ENCODE measurements at regions not wholly inside any gene's neighbourhood (a gene's known extent, or its start where the extent isn't known, plus 50 kb on each side); places are given as distances from the start of the nearest gene placed in this dataset.

DNA sequence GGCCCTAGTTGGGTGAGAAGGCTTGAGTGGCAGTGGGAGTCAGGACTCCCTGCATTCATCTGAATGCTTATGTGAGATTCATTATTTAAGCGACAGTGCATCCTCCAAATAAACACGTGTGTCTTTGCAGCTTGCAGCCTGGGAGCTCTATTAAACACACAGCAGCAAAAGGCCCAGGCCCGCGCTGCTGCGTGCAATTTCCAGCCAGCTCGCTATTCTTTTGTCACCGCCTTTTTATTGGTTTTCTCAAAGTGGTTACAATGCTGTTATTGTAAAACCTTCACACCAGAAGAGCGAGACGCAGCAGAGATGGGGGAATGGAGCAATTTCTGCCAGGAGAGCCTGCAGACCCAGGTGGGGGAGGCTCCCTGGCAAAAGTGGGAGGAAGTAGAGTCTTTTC is 252.5 kb downstream of the BCOR start:
- no peak for DNase-seq (ENCODE audit: low read depth, low spot score)

DNA sequence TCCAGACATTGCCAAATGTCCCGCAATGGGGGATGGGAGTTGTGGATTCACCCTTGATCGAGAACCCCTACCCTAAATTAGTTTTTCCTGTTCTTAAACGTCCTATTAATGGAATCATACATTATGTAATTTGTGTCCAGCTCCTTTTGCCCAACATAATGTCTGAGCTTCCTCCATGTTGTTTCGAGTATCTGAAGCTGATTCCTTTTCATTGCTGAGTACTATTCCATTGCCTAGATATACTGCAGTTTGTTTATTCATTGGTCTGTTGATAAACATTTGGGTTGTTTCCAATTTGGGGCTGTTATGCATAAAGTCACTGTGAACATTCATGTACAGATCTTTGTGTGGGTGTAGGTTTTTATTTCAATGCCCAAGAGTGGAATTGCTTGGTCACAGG is 251.3 kb downstream of the BCOR start:
- no peak for DNase-seq (ENCODE audit: low read depth, low spot score)

DNA sequence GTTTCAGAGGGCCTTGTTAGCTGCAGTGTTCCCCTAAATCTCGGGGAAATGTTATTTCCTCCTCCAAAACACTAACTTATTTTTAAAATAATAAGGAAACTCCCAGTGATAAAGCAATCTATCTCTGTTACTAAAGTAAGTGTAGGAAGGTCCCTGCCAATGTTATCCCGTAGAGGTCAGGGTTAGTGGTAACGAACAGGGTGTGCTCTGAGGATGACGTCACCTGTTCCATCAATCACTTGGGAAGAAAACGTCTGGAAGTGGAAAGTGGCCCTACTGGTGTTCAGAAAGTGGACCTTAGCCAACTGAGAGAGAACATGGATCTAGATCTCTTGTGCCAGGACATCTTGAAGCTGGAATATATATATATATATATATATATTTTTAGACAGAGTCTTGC is 249.5 kb downstream of the BCOR start:
- no peak for DNase-seq (ENCODE audit: low read depth, low spot score)

DNA sequence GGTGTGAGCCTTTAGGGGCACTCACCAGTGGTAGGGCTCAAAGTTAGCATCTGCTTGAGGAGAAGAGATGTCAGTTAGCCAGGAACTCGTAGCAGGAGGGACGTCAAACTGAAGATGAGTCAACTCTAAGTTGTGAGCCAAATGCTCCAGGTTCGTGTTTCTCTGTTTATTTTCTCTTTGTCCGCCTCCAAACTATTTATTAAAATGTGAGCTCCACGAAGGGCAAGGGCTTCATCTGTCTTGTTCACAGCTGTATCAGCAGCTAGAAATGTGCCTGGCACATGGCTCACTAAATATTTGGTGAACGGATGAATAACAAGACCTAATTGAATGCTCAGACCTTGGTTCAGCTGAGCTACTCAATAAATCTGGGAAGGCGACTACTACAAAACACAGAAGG is 248.9 kb downstream of the BCOR start:
- DNase-seq (ENCODE audit: low read depth, low spot score) = peak; percentile 66

DNA sequence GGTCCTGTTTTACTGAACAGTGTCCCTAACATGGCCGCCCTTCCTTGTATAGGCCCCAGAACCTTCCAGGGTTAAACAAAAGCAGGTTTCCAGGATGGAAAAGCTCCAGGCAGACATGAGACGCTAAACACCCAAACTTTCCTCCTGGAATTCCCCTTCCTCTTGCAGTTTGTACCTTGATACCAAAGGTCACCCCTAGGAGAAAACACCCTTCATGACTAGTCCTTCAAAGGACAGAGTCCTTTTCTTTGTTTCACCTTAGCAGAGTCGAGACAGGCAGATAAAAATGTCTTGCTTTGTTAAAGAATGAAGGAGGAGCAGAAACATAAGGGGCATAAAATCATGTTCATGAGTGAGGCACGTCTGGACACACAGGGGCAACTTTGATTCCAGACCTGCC is 247.5 kb downstream of the BCOR start:
- DNase-seq (ENCODE audit: low read depth, low spot score) = no peak

DNA sequence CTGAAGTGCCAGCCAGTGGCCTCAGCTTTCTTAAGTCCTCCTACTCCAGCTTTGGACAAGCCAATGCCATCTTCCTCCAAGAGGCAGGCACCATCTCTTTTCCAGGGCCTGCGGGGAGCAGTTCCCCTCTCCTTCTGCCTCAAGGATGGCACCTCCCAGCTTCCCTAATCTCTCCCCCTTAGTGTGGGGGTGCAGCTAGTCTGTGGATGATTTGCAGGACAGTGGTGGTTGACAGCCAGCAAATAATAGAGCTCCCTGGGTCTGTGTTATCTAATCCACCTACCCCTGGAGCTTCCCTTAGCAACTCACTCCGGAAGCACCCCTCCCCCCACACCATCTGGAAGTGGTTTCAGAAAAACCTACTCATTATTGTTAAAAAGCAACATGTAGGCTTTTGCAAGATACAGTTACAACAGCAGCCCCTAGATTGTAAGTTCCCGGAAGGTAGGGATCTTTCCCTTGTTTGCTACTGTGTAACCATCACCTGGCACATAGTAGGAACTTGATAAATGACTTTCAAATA is 247.1 kb downstream of the BCOR start:
- DNase-seq (ENCODE audit: low read depth, low spot score) = no peak

DNA sequence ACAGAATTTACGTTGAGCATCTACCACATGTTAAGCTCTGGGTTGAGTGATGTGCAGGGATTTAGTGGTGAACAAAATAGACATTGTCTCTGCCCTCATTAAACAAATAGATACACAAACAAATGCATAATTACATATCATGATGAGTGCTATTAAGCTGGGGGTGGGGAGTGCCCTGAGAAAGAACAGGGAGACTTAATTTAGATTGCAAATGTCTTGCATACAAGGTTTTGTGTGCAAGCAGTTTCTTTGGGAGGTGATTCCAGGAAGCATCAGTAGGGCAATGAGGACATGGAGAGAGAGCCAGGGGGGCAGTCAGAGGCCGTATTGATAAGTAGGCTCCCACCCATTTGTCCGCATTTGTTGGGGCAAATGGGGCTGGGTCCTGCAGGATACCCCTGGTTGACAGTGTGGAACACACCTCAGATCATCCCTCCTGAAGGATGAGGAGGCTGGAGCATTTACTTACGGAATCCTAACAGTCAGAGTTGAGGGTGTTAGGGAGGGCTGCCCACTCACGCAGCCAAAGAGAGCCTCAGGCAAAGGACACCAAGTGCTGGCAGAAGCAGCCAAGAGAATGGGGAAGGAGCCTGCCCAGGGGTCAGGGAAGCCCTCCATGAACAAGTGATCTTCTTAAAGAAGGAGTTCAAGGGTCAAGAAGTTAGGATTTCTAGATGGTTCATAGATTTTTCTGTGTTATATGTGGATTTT is 245.9 kb downstream of the BCOR start:
- DNase-seq (ENCODE audit: low read depth, low spot score) = no peak

DNA sequence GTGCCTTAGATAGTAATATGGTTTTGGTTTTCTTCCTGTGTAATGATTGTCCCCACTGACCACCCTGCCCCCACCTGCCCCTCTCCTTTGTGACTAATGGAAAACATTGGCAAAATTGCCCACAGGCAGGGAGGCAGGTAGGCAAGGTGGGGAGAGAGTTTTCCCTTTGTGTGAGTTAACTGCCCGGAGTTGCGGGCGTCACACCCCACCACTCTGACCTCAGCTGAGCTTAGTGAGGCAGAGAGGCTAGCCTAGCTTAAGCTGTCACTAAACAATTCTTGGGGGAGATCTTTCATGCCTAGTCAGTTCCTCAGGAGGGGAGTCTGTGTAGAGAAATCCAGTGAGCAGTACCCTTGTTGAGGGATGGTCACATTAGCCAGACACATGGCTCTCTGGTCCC is 245.3 kb downstream of the BCOR start:
- no peak for DNase-seq (ENCODE audit: low read depth, low spot score)

DNA sequence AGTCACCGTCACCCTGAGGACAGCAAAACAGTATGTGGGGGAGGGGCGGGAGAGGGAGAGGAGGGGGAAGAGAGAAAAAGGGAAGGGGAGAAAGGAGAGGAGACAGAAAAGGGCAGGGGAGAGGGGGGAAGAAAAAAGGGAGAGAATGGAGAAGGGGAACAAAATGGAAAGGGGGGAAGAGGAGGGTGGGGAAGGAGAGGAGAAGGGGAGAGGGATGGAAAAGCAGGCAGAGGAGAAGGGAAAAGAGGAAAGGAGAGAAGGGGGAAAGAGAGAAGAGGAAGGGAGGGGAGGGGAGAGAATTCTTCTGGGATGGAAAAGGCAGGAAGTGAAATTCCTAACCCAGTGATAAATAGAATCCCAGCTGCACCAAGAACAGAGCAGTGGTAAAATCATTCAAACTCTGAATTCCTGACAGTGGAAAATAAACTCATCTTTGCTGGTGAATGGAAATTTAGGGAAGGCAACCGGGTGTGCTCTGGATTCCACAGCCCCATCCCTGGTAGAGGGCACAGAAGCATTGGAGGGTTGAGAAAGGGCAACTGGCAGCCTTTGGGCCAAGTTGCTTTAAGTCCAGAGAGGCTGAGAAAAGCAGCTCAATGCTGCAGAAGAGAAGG is 244.2 kb downstream of the BCOR start:
- no peak for DNase-seq (ENCODE audit: low read depth, low spot score)

DNA sequence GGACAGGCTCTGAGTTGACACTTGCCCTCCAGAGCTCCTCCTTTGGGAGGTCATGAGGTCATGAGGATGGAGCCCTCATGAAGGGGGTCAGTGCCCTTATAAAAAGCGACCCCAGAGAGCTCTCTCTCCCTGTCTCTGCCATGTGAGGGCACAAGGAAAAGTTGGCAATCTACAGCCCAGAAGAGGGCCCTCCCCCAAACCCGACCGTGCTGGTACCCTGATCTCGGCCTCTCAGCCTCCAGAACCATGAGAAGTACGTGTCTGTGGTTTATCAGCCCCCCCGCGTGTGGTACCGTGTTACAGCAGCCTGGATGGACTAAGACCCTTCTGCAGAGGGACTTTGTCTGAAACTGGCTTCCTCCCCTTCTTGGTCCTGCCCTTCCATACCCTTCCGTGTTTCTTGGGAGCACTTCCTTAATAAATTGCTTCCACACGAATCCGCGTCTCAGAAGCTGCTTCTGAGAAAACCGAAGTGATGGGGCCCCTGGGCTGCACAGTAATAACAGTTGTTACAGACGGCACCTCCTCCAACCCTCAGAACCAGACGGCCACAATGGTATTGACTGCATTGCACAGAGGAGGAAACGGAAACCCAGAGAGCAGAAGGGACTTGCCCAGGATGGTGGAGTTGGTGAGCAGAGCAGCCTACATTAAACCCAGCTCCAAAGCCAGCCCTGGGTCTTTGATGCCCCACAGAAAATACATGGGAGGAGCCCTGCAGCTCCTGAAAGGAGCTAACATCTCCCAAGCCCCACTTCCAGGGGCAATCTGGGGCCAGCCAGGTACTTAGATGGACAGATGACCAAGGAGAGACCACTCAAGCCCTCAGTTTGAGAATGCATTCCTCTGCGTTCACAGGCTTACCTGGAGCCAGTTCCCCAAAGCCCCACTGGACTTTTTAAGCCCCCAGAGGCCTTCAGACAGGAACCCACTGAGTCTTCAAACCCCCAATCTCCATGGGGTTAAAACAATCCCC is 242.7 kb downstream of the BCOR start:
- DNase-seq (ENCODE audit: low read depth, low spot score) = no peak

DNA sequence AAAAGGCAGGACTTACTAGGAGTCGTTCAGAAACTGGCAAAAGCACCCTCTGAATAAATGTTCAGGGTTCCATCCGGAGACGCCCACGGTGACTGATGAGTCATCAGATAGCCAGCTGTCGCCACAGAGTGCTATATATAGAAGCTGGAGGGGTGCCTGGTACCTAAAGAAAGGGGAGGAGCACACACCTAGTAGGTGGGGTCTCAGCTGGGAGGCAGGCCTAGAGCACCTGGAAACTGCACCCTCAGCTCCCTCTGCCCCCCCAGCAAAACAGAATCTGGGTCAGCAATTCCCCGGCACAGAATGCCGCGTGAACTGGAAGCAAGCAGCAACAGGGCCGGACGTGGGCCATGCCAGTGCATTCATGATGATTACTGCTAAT is 242.0 kb downstream of the BCOR start:
- no peak for DNase-seq (ENCODE audit: low read depth, low spot score)

DNA sequence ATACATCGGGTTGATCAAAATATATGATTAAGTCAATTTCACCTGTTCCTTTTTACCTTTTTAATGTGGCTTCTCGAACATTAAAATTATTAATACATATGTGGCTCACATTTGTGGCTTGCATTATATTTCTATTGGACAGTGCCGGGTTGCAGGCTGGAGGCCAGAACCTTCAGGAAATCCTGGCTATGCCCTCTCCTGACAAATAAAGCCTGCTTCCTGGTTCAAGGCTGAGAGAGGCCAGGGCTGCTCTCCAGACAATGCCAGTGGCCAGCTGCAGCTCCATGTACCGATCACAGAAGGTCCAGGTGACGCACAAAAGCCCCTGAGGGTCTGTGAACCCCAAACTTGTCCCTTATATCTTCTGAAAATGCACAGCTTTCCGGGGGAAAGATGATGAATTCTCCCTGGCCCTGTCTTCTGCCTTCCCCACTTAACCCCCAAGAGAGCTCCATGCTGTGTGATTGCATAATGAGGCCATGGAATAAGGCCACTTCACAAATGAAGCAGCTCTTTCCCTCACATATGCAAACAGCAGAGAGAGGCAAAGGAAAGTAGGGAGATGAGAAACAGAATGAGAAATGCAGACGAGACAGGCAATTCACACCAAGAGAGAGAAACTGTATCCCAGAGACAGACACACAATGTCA is 241.2 kb downstream of the BCOR start:
- no peak for DNase-seq (ENCODE audit: low read depth, low spot score)

DNA sequence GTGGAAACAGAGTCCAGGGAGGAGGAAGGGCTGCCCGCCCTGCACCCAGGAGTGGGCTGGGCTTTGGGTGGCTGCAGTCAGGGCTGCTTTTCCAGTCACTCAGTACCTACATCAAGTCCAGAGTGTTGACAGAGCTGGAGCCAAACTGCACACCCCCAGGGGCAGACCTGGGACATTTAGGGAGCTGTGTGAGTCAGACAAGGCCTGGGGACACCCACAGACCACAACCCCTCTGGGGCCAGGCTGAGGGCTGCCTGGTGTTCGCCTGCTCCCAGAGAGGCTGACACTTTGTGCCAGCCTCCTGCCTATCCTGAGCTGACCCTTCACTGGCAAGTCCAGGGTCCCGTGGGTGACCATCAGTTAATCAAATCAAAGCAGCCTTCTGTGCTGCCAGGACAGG is 240.0 kb downstream of the BCOR start:
- no peak for DNase-seq (ENCODE audit: low read depth, low spot score)

DNA sequence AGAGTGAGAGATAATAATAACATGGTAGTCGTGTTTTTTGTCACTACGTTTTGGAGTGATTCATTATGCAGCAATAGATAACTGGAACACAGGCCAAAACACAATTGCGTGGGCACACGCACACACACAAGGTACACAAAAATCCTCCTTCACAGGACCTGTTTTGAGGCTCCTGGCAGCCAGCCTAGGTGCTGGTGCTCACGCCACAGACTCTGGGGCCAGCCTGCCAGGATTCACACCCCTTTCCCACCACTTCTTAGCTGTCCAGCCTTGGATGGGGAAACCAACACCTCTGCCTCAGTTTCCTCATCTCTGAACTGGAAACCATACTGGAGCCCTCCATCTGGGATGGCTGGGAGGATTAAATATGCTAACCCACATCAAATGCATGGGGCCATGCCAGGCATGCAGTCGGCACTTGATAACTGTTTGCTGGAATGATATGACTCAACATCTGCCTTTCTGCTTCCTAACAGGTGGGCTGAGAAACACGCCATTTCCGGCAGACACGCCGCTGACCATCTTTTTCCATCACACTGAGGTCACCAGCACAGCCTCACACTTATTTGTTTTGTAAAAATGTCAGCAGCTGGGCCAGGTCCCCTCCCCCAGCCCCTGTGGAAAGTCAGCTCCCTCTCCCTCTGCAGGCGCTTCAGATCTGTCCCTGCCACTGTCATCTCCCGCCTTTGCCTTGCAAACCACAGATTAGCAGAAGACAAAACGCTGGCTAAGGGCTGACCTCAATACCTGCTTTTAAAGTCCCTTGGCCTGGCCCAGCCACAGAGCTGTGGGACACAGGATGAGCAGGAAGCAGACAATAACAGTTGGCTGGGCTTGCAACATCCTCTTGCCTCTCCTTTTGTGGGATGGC is 237.5 kb downstream of the BCOR start:
- DNase-seq (ENCODE audit: low read depth, low spot score) = no peak

DNA sequence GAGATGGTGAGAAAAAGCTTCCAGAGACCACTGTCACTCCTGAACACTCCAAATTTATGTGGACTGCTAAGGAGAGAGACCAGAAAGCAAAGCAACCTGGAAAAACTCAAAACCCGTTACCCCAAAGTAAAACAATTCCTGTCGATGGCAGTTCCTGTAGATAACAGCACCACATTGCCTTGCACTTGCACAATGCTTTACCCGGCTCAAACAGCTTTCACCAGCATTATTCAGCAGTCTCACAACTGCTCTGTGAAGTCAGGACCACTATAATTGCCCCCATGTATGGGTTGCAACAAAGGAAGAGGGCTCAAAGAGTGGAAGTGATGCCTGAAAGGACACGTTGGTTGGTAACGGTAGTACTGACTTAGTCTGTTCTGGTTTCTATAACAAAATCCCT is 234.8 kb downstream of the BCOR start:
- no peak for DNase-seq (ENCODE audit: low read depth, low spot score)

DNA sequence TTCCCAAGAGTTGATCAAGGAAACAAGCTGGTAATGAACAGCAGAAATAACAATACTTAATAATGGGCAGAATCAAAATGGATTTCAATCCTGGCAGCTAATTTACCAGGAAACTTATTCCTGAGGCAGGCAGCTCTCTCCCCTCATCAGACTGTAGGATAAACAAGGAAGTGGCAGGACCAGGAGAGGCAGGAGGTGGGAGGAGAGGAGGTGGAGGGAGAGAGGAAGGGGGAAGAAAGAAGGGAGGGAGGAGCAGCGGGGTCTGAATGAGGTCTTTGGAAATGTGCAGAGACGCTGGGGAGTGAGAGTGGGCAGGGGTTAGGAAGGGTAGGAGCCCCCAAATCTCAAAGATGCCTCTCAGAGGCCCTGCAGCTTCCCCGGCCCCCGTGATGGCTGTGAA is 231.5 kb downstream of the BCOR start:
- no peak for DNase-seq (ENCODE audit: low read depth, low spot score)

DNA sequence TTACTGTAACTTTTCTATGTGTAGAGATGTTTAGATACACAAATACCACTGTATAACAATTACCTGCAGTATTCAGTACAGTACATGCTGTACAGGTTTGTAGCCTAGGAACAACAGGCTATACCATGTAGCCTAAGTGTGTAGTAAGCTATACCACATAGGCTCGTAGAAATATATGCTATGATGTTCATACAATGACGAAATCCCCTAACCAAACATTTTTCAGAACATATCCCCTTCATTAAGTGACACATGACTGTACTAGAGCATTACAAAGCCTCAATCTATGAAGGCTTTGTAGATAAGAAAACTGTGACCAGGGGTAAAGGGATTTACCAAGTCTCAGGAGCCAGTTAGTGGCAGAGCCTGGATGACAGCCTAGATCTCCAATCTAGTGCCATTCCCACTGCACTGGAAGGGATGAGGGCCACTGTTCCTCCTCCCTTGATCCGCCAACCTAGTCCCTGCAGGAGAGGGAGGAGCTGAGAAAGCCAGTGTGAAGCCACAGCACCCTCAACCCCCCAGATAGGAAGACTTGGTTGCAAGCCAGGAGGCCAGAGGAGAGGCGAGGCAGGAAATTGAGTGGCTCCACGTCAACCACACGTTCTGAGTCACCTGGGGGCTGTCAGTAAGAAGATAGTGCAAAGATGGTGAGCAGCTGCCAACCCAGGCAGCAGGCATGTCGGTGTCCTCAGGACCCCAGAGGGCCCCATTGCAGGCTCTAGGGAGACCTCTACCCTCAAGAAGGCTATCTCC is 227.7 kb downstream of the BCOR start:
- DNase-seq (ENCODE audit: low read depth, low spot score) = no peak

DNA sequence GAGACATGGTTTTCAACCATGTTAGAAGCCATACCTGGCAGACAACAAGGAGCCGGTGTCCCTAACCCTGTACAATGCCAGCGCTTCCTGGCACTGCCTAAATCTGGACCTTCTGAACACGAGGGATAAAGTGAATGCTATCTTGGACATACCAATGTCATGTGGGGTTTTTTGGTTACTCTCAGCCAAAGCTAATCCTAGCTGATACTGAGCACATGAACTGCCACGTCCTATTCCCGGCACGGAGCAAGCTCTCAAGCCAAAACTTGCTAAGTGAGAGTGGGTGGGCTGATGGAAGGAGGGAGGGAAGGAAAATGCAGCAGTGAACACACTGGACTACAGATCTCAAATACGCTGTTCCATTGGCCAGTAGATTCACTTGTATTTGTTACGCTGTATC is 226.1 kb downstream of the BCOR start:
- DNase-seq (ENCODE audit: low read depth, low spot score) = no peak

DNA sequence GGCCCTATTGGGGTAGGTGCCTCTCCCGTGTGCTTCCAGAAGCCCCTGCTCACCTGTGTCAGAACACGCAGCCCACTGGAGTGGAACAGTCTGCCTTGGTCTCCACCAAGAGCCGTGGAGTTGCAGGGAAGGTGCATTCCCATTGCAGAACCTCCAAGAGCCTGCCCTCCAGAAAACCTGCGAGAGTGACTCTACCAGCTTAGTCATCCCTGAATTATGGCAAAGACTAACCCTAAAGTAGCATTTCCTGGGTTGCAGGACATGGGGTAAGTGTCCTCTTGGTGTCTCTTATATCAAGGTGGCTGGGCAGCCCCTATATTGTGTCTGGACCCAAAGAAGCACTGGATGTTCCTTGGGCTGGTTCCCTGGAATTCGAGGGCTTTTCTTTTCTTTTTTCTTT is 224.6 kb downstream of the BCOR start:
- DNase-seq (ENCODE audit: low read depth, low spot score) = no peak

DNA sequence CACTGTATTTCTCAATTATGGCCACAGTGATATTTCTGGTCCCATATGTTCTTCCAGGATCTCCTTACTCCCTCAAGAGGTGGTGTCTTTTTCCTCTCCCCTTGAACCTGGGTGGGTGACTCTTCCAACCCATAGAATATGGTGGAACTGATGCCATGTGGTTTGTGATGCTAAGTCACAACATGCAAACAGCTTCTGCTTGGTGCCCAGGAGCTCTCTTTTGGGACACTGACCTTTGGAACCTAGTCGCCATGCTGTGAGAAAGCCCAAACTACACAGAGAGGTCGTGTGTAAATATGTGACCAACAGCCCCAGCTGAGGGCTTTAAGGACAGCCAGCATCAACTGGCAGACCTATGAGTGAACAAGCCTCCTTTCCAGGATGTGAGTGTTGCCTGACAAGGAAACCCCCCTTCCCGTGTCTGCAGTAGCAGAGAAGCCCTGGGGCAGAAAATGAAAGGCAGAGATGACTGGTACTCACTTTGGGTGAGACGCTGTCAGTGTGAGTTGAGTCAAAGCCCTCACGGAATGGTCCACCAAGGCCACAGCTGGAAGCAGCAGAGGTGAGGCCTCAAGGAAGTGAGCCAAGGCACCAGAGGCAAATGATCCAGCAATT is 223.4 kb downstream of the BCOR start:
- no peak for DNase-seq (ENCODE audit: low read depth, low spot score)

Data from brain pericyte (primary cell).